Tibial nerve (tissue), 4 donors: ENCODE measurements at regions not wholly inside any gene's neighbourhood (a gene's known extent, or its start where the extent isn't known, plus 50 kb on each side); places are given as distances from the start of the nearest gene placed in this dataset.

Source experiments
- CTCF ChIP-seq, 5 experiments: fragments of 200-600 bp in 3 of 5; fragments of 450-650 bp in 2 of 5; sonication (generic) in 3 of 5; IDR thresholded peaks; one replicate each; pipeline ENCODE4 v1.5.1; 2016 to 2019; ENCODE audit warnings: antibody characterized with exemption in 5 of 5, mild to moderate bottlenecking in 3 of 5, moderate library complexity in 2 of 5
- EP300 ChIP-seq, 2 donors: sonication (generic); formaldehyde crosslinking; IDR thresholded peaks; one replicate each; pipeline ENCODE4 v1.6.1; 2017; ENCODE audit warnings: antibody characterized with exemption in 2 of 2, mild to moderate bottlenecking in 1 of 2
- POLR2A ChIP-seq, 2 donors: fragments of 450-650 bp; IDR thresholded peaks; one replicate each; pipeline ENCODE4 v1.6.1; 2017; ENCODE audit warnings: antibody characterized with exemption in 2 of 2, mild to moderate bottlenecking in 2 of 2, moderate library complexity in 2 of 2

DNA sequence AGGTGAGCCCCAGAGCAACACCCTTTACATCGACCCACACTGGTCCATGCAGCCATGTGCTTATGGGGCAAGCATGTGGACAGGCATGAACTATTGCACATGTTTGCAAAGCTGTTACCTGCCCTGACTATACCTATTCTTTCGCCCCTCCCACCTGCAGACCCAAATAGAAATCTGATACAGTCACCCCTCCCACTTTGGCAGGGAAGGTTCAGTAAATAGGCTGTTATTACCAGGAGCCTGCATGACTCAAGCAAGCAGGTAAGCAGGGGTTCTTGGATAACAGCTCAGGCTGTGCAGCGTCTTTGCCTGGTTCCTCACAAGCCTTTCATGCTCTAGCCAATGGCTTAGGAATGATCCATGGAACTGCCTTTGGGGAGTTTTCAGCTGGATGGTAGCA is 122.7 kb upstream of the DIPK2B start:
- TF ChIP-seq EP300 (IDR thresholded peaks at IDR 0.05) (no peak), CTCF (IDR thresholded peaks at IDR 0.05) (no peak), POLR2A (IDR thresholded peaks at IDR 0.05) (no peak)
